ENCODE measurements at regions not wholly inside any gene's neighbourhood (a gene's known extent, or its start where the extent isn't known, plus 50 kb on each side); places are given as distances from the start of the nearest gene placed in this dataset.

- no peak overlapping the region for H2AFZ ChIP-seq (ENCODE audit: low read length)
- H3K9ac ChIP-seq (ENCODE audit: extremely low read depth, insufficient read length, low read length) = no peak overlapping the region
- H3K79me1 ChIP-seq (ENCODE audit: insufficient read depth, low read depth, low read length, poor library complexity, severe bottlenecking) = no peaks in the 10 kb centered on the region
- peaks cover 16 to 21% of the 10 kb centered on the region in 2 experiments for H3K4me1 Mint-ChIP-seq
- no peak overlapping the region for H3K4me2 ChIP-seq (ENCODE audit: insufficient read depth, insufficient read length, low read length)
- H3K4me1 ChIP-seq (ENCODE audit: insufficient read depth, low read length) = no peaks in the 10 kb centered on the region
- no peak overlapping the region for H2BK20ac ChIP-seq (ENCODE audit: low read depth, low read length, poor library complexity, severe bottlenecking)
- no peaks in the 10 kb centered on the region for H3K27me3 Mint-ChIP-seq (ENCODE audit: low read depth)
- no peak overlapping the region for H3K4ac ChIP-seq (ENCODE audit: low read depth, low read length)
- no peaks in the 10 kb centered on the region for H3K9me3 Mint-ChIP-seq
- no peak overlapping the region for H3K23ac ChIP-seq (ENCODE audit: insufficient read length, low read depth, low read length)
- no peaks in the 10 kb centered on the region for H3K36me3 Mint-ChIP-seq (ENCODE audit: insufficient read depth in 1 of 3, low read depth in 3 of 3)
- no CpG with 5 or more reads among the region's 3 CpGs for WGBS (ENCODE audit: extremely low coverage, insufficient read length, low lambda C conversion rate)
- H2AK5ac ChIP-seq (ENCODE audit: insufficient read length, low read length) = no peak overlapping the region
- no peaks in the 10 kb centered on the region for H3K23me2 ChIP-seq (ENCODE audit: insufficient read length, low read depth, low read length, poor library complexity, severe bottlenecking)
- no peak overlapping the region for H2BK5ac ChIP-seq (ENCODE audit: insufficient read length, low read length)
- H2BK120ac ChIP-seq (ENCODE audit: low read depth, low read length, poor library complexity, severe bottlenecking) = no peak overlapping the region
- H3K18ac ChIP-seq (ENCODE audit: insufficient read length, low read depth, low read length) = no peak overlapping the region
- H3K27me3 ChIP-seq (ENCODE audit: insufficient read depth, low read length) = no peaks in the 10 kb centered on the region
- H4K8ac ChIP-seq (replicated peaks; ENCODE audit: insufficient read length, low read depth, low read length) = no peak overlapping the region
- no peak overlapping the region for H2BK15ac ChIP-seq (ENCODE audit: low read depth, low read length)
- no peak overlapping the region for H3K27ac ChIP-seq (ENCODE audit: insufficient read length, low read depth, low read length)
- no peaks in the 10 kb centered on the region for H3K79me2 ChIP-seq (ENCODE audit: insufficient read depth, low read length)
- no peak for DNase-seq
- TF ChIP-seq, protein P1, sequence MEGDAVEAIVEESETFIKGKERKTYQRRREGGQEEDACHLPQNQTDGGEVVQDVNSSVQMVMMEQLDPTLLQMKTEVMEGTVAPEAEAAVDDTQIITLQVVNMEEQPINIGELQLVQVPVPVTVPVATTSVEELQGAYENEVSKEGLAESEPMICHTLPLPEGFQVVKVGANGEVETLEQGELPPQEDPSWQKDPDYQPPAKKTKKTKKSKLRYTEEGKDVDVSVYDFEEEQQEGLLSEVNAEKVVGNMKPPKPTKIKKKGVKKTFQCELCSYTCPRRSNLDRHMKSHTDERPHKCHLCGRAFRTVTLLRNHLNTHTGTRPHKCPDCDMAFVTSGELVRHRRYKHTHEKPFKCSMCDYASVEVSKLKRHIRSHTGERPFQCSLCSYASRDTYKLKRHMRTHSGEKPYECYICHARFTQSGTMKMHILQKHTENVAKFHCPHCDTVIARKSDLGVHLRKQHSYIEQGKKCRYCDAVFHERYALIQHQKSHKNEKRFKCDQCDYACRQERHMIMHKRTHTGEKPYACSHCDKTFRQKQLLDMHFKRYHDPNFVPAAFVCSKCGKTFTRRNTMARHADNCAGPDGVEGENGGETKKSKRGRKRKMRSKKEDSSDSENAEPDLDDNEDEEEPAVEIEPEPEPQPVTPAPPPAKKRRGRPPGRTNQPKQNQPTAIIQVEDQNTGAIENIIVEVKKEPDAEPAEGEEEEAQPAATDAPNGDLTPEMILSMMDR (conservative IDR thresholded peaks at IDR 0.05) = no peak
- H4K20me1 ChIP-seq (ENCODE audit: control insufficient read depth, insufficient read depth, insufficient read length) = no peaks in the 10 kb centered on the region
- no peaks in the 10 kb centered on the region for H3K9me3 ChIP-seq (ENCODE audit: control insufficient read depth, low read depth, low read length)
- H2BK12ac ChIP-seq (ENCODE audit: insufficient read length, low read depth, low read length) = no peak overlapping the region
- H3K14ac ChIP-seq (ENCODE audit: insufficient read depth, low read length) = no peak overlapping the region
- no peak overlapping the region for H4K91ac ChIP-seq (ENCODE audit: insufficient read length, low read depth, low read length)
- H3T11ph ChIP-seq (ENCODE audit: low read length) = no peak overlapping the region
- H4K5ac ChIP-seq (ENCODE audit: insufficient read length, low read depth, low read length) = no peak overlapping the region
- no peak overlapping the region for H3K4me3 Mint-ChIP-seq
- H3K56ac ChIP-seq (ENCODE audit: insufficient read length, low read depth, low read length) = no peak overlapping the region
- H3K27ac Mint-ChIP-seq = peak overlapping the region in 1 of 3 experiments; percentile 70; a peak in 2 of 7 replicates
Observed at GRCh38 chr10:4655406-4655805, 170.6 kb upstream of the AKR1E2 start.
